HG02610 (cell line): ENCODE measurements at regions not wholly inside any gene's neighbourhood (a gene's known extent, or its start where the extent isn't known, plus 50 kb on each side); places are given as distances from the start of the nearest gene placed in this dataset.

Experiments
- ATAC-seq: cut with Tn5 transposase; IDR thresholded peaks from one replicate; pipeline ENCODE4 v1.9.1; 2021; ENCODE audit warnings: mild to moderate bottlenecking, moderate library complexity; ENCODE audit not compliant: unreplicated experiment

DNA sequence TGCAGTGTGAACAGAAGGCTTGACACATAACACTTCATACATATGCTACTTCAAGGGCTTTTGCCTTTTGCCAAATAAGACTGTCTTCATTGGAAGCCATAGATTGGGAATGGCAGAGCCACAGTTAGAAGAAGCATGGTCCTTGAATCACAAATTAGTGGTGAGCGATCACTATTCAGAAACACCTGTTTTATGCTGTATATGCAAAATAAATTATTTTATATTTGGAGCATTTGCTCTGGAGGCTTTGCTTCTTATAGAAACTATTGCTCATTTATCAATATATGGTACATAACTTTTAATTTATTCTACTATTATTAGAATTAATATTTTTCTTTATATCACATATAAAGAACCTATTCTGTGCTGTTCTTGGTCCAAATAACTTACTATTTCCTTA is 270.4 kb upstream of the SPRY2 start:
- no peak for ATAC-seq

DNA sequence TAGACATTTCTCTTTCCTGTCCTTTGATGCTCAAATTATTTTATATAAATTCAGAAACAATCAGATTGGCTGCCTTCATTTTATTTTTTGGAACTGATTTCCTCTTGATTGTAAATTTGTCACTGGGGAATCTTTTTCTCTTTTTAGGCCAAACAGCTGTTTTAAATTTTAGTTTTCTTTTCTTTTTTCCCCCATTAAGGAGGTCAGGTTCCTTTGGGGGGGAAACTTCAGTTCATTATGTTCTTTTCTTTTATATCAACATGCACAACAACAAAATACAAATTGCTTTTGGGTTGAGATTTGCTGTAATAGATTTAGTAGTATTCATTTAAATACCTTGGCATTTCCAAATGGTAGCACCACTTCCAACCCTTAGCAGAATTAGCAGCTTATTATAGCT is 264.8 kb upstream of the SPRY2 start:
- no peak for ATAC-seq

DNA sequence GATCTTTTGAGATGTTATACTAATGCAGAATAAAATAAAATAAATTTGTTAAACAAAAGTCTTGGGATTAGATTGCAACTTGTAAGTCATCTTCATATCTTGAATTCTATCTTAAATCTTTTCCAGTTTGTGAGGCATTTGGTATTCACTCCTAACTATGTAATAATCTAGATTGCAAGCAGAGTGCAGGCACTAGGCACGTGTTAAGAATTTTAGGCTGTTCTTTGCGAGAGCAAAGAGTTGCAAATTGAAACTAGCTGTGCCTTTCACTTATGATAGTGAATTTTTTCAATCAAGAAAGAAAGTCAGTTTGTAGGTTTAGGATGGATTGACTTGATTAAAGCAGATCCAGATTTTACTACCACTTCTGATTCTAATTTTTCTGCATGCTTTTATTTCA is 264.1 kb upstream of the SPRY2 start:
- no peak for ATAC-seq

DNA sequence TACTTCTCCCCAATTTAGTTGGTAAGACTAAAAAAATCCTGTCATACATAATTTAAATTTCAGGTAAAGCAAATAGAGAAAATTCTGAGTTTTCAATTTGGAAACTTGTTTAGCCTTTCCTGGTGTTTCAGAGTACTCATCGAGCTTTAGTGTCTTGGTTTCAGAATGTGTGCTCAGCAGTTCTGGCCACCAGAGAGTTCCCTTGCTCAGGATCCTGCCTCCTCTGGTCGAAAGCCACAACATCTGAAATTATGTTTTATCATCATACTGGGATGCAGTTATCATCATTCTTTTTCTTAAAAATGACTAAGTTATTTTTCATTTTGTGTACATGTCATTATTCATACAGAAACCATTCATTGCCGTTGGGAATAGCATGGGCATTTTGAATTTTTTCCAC is 263.2 kb upstream of the SPRY2 start:
- ATAC-seq, result no peak

DNA sequence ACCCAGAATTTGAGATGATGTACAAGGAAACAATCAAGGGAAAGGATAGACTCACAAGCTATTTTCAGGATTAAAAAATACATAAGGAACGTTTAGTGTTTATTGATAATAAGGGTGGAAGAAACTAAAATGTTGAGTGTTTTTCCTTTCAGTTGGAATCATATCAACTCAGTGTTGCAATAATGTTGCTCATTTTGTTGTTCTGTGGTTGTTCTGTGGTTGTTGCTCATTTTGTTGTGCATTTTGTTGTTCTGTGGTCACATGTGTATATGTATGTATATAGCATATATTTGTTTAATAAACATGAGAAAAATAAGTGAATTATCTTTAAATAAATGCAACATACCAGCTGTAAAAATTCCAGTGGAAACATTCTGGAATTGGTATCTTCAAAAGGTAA is 262.4 kb upstream of the SPRY2 start:
- ATAC-seq, result no peak

DNA sequence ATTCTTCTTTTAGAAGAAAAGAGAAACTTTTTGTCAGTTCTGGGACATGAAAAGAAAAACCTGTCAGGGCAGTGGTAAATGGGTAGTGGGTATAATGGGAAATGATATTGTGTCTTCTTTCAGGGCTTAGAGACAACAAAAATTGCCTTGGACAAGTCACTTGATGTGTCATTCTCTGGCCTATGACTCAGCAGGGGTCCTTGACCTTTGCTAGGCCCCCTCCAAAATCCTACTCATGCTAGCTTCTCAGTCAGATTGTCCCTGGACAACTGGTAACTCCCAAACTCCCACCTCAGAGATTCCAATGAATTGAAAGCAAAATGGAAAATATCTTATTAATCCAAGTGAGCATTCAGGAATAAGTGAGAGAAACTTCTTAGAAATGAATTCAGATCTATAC is 258.8 kb upstream of the SPRY2 start:
- ATAC-seq, result no peak

DNA sequence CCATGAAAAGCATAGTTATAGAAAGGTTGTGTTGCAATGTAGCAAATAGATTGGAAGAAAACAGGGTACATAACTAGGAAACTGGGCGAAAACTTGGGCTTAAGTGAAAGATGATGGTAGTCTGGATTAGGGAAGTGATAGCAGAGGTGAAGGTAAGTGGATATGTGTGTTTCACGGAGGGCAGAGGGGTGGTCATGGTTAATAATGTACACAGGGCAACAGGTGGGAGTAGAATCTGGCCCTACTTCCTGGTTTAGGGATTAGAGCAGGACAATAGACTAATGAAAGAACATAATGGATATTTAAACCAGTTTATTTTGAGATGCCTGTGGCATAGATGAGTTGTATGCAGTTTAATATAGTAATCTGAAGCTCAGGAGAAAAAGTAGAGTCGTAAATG is 257.3 kb upstream of the SPRY2 start:
- ATAC-seq, result no peak

DNA sequence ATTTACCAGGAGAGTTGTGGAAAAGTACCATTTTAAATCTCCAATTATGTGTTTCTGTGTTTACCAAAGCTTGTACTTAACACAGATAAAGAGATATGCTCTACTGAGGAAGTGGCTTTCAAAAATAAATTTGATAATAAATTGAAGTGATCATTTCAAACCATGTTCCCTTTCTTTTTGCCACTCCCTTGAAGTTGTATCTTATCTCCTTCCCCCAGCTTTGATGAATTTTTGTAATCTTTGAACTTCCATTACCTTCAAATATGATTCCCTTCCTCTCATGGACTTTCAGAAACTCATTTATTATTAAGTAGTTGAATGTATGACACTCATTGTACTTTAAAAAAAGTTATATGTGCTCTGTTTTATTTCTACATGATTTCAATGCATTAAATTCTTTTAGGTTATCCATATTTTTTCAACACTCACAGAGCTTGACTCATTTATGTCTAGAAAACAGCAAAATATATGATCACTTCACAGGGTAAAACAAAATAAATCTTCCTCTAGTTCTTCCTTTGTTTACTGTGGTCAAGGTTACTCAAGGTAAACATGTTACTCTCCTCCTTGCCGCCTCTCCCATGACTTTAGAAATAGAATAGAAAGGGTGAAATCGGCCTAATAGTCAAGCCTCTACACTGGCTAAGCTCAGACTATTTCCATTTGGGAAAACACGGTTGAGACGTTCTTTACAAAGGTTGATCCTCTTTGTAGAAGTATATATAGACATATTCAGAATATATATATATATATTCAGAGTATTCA is 251.2 kb upstream of the SPRY2 start:
- ATAC-seq, result no peak

DNA sequence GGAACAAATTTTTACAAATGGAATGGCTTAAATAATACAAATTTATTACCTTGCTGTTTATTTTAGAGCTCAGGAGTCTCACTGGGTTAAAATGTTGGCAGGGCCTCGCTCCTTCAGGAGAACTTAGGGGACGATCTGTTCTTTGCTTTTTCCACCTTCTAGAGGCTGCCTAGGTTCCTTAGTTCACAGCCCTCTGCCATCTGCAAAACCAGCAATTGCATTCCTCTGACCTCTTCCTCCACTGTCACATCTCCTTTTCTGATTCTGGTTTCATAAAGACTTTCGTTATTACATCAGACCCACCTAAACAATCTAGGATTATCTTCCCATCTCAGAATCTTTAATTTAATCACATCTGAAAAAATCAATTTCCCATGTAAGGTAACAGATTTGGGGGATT is 249.6 kb upstream of the SPRY2 start:
- ATAC-seq, result no peak

DNA sequence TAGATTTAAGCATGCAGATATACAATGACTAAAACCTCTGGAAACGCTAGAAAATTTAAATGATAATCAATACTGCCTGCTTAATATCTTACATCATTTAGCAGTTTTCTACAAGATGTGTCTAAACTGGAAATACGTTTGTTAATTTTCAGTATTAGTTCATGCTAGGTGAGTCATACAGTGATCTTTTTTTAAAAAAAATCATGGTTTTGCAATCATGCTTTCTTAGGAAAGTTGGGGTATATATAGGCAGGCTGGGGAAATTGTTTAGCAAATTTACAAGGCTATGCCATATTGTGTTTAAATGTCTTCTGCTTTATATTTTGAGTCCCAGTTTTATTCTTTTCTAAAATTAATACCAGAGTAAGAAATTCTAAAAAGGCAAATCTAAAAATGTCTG is 245.4 kb upstream of the SPRY2 start:
- ATAC-seq, result no peak

DNA sequence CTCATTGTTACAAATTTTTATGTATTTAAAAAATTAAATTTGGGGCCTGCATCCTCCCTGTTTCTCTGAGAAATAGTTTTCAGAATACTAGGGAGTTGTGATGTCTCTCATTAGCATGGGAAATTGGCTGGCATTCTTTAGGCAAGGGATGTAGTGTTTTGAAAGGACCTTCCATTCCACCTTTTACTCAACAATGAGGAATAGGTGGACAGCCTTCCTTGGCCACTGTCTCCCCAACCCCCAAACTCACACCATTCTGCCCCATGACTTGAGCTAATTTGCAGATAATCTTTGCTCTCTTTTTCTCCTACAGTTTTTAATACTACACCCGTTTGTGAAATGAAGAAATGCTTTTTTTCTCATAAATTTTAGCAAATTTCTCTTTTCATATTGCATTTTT is 244.6 kb upstream of the SPRY2 start:
- ATAC-seq, result no peak

DNA sequence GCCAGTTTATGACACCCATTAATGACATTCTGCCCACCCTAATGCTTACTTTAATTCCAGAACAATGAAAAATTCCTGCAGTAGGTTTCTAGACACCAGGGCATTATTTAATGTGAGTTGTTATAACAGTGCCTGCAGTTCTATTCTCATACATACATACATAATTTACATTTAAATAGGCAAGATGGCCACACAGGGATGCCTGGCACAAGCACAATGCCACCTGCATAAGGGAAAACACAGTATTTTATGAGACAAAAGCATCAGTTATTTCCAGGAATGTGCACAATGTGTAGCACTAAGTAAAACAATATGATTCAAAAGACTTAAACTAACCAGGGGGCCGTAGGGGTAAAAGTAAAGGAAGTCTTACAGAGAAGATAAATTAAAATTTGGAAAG is 243.9 kb upstream of the SPRY2 start:
- ATAC-seq, result no peak

DNA sequence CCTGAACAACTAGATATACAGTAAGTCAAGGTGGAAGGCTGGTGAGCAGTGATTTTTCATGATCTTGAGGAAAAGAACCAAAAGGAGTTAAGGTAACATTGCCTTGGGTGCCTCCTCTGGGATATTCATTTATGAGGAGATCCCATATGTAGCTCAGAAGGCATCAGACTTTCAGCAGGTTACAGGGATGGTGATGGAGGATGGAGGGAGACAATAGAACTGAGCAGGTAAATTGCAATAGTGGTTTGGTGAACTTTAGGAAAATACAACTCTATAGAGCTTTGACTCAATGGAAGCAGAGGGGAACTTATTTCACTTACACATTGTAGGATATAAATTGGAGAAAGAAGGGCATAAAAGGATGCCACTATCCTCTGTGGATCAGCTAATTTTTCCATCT is 243.4 kb upstream of the SPRY2 start:
- no peak for ATAC-seq

DNA sequence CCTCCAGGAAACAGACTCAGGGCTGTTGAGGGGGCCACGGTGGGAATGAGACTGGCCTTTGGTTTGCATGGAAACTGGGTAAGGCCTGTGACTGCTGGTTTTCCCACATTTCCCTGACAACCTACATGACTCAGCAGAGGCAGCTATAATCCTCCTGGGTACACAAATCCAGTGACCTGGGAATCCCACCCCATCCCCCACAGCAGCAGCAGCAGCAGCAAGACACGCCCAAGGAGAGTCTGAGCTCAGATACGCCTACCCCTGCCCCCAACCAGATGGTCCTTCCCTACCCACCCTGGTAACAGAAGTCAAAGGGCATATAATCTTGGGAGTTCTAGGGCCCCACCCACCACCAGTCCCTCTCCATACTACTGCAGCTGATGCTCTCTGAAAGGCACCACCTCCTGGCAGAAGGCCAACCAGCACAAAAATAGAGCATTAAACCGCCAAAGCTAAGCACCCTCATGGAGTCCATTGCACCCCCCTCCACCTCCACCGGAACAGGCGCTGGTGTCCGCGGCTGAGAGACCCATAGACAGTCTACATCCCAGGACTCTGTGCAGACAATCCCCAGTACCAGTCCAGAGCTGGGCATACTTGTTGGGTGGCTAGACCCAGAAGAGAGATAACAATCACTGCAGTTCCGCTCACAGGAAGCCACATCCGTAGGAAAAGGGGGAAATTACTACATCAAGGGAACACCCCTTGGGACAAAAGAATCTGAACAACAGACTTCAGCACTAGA is 237.2 kb upstream of the SPRY2 start:
- ATAC-seq, result no peak

DNA sequence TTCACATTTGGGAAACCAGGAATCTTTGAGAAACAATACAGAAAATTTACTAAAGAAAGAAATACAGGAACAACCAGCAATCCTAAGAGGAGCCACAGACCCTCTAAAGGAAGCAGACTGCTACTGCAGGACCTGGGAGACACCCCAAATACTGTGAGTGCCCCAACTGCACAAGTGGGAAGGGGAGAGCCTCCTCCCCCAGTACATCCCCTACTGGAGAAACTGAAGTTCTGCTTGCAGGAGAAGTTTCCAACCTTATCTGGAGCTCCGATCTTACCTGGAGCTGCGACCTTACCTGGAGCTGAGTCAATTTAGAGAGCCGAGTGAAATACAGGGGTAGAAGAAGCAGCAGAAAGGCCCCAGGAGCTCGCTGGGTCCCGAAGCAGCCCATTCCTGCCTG is 236.4 kb upstream of the SPRY2 start:
- ATAC-seq, result no peak

DNA sequence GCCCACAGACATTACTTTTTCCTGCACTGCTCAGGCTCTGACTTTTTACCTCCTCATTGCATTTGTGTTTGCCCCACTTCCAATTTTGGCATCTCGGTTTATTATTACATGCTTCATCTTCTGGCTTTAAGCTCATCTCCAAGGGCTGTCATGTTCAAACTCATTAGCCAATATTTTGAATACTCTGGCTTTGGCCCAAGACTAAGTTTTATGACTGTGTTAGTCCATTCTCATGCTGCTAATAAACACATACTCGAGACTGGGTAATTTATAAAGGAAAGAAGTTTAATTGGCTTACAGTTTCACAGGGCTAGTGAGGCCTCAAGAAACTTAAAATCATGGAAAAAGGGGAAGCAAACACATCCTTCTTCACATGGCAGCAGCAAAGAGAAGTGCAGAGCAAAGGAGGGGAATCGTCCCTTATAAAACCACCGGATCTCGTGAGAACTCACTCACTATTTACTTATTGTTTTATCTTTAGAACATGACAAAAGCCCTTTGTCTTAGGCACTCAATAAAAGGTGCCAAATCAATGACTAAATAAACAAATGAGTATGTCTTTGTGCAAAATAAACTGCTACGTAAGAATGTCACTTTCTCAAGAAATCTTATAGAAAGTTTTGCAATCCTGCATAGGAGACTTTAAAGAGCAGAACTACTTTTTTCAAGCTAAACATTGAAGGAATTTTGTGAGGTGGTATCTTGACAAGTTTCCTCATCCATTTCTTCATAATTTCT is 233.4 kb upstream of the SPRY2 start:
- ATAC-seq, result no peak

DNA sequence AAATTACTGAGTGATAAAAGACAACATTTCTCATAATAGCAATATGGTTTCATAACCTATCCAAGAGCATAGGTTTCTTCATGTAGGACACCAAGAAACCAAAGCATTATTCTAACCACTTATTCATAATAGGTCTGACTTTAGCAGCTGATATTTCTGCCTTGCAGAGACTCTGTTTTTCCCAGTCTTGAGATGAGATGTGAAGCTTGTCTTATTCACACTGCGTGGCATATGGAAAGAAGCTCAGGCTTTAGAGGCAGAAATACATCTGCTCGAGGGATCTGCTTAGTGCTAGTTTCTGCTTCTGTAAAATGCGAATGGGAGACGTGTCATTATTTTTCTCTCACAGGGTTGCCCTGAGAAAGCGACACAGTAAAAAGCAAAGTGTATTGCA is 232.0 kb upstream of the SPRY2 start:
- ATAC-seq, result no peak

DNA sequence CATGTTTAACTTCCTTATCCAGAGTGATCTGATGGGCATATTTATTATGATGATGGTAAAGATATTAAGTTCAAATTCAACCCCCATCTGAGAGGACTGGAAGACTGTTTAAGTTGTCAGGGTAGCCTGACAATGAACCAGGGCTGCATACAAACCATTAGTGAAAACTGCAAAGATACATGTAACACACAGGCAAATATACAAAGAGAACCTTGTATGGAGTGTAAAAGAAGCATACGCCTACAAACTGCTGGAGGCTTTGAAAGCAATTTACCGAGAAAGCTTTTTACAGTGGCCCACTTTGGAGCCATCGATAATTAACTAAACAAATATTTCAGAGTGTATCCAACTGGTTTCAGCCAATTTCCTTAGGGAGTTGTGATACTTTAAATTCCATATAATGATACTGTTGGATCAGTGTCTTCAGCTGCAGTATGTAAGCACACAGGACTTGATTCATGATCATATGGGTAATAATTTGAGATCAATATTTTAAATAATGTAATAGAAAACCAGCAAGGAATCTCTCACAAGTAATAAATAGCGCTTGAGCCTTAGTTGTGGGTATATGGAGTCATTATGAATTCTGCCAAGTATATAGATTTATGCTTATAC is 231.5 kb upstream of the SPRY2 start:
- ATAC-seq, result no peak

DNA sequence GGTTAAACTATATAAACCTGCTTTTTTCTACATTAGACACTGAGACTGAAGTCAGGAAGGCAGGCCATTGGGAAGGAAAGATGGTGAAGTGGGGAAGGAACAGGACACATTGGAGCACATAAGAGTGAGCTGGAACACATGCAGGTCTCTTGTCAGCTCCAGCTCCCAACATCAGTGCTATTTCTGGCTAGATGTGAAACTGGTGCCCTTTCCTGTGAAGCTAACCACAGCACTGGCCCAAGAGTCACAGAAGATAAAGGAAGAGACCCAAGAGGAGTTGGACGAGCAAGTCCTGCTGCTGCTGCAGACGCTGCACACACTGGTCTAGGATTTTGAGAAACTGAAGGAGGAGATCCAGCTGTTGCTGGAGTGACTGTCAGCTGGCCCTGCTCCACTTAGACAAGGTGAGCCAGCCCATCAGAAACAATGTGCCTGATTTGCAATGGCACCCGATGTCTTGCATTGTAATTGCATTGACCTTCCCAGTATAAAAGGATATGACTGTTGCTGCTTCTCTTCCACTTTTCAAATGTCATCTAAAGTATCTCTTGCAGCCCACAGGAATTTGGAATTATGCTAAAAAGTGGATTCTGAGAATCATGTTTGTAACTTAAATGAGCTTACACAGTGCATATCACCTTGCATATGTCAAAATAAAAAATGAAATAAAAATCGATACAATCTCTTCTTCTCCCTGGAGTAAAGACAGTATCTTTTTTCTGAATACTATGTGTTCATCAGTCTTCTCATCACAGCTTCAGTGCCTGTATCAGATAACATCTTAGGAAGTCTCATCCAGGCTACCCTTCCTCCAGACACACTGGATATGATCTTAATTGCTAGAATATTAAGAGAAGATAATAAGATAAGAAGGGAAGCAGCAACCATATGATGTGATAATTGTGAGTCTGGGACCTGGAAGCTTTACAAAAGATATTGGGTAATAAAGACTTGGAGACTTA is 230.7 kb upstream of the SPRY2 start:
- no peak for ATAC-seq

DNA sequence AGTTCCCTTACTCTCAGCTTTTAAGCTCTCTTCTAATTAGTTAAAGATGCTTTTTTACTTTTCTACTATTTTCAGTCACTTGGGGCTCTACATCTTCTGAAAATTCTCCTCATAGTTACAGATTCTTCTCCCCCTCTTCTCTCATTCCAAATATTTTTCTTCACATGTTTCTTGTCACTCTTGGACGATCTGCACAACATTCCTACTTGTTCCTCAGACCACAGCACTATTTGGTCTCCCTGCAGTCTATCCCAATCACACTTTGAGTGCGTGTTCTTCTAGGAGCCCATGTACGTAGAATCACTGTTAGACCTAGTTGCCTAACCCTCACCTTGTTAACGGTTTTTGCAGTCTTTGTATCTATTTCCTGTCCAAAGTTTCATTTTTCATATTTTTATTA is 222.5 kb upstream of the SPRY2 start:
- no peak for ATAC-seq
